H9 (cell line): ENCODE measurements at regions not wholly inside any gene's neighbourhood (a gene's known extent, or its start where the extent isn't known, plus 50 kb on each side); places are given as distances from the start of the nearest gene placed in this dataset.

Experiments used
- DNase-seq: peaks from one replicate; pipeline ENCODE4 v3.0.0-alpha.2; 2017
- H2AFZ ChIP-seq: one replicate; pipeline ENCODE4 v1.6.1; 2013; ENCODE audit warnings: mild to moderate bottlenecking, low read length, control low read depth, moderate library complexity
- H2AK5ac ChIP-seq: 2 replicates; pipeline ENCODE4 v1.6.1; 2013; ENCODE audit warnings: low read length, control low read depth, mixed read lengths; ENCODE audit not compliant: insufficient read length
- H2BK120ac ChIP-seq: one replicate; pipeline ENCODE4 v1.6.1; 2013; ENCODE audit warnings: low read depth, mild to moderate bottlenecking, low read length, control low read depth, inconsistent platforms; ENCODE audit not compliant: poor library complexity, severe bottlenecking
- H2BK12ac ChIP-seq: 2 replicates; pipeline ENCODE4 v1.6.1; 2013; ENCODE audit warnings: low read length, control low read depth, mixed read lengths, low read depth; ENCODE audit not compliant: insufficient read length
- H2BK15ac ChIP-seq: 2 replicates; pipeline ENCODE4 v1.6.1; 2013; ENCODE audit warnings: low read depth, low read length, control low read depth
- H2BK20ac ChIP-seq: one replicate; pipeline ENCODE4 v1.6.1; 2013; ENCODE audit warnings: low read depth, mild to moderate bottlenecking, low read length, control low read depth, inconsistent platforms; ENCODE audit not compliant: poor library complexity, severe bottlenecking
- H2BK5ac ChIP-seq: 2 replicates; pipeline ENCODE4 v1.6.1; 2013; ENCODE audit warnings: low read length, control low read depth, mixed read lengths; ENCODE audit not compliant: insufficient read length
- H3K14ac ChIP-seq: 2 replicates; pipeline ENCODE4 v1.6.1; 2013; ENCODE audit warnings: low read length, control low read depth; ENCODE audit not compliant: insufficient read depth
- H3K18ac ChIP-seq: 2 replicates; pipeline ENCODE4 v1.6.1; 2013; ENCODE audit warnings: low read depth, mild to moderate bottlenecking, mixed read lengths, low read length, control low read depth; ENCODE audit not compliant: insufficient read length
- H3K23ac ChIP-seq: 2 replicates; pipeline ENCODE4 v1.6.1; 2013; ENCODE audit warnings: low read length, control low read depth, mixed read lengths, low read depth; ENCODE audit not compliant: insufficient read length
- H3K23me2 ChIP-seq: 2 replicates; pipeline ENCODE4 v1.6.1; 2013; ENCODE audit warnings: low read depth, mild to moderate bottlenecking, mixed read lengths, low read length, control low read depth; ENCODE audit not compliant: insufficient read length, poor library complexity, severe bottlenecking
- H3K27ac ChIP-seq: 2 replicates; pipeline ENCODE4 v1.5.1; 2013; ENCODE audit warnings: low read length, control low read depth, mixed read lengths, low read depth; ENCODE audit not compliant: insufficient read length
- H3K27me3 ChIP-seq: 2 replicates; pipeline ENCODE4 v1.6.1; 2013; ENCODE audit warnings: low read length, control low read depth, inconsistent platforms; ENCODE audit not compliant: insufficient read depth
- H3K4ac ChIP-seq: 2 replicates; pipeline ENCODE4 v1.6.1; 2013; ENCODE audit warnings: low read depth, mild to moderate bottlenecking, control low read depth, inconsistent platforms, low read length, moderate library complexity
- H3K4me1 ChIP-seq: 2 replicates; pipeline ENCODE4 v1.6.1; 2013; ENCODE audit warnings: low read length, control low read depth, inconsistent platforms; ENCODE audit not compliant: insufficient read depth
- H3K4me2 ChIP-seq: 2 replicates; pipeline ENCODE4 v1.6.1; 2013; ENCODE audit warnings: low read length, control low read depth, mixed read lengths; ENCODE audit not compliant: insufficient read length, insufficient read depth
- H3K56ac ChIP-seq: 2 replicates; pipeline ENCODE4 v1.6.1; 2013; ENCODE audit warnings: low read depth, mild to moderate bottlenecking, mixed read lengths, low read length, control low read depth; ENCODE audit not compliant: insufficient read length
- H3K79me1 ChIP-seq: 2 replicates; pipeline ENCODE4 v1.6.1; 2013; ENCODE audit warnings: low read depth, mild to moderate bottlenecking, moderate library complexity, low read length, control low read depth, inconsistent platforms; ENCODE audit not compliant: insufficient read depth, poor library complexity, severe bottlenecking
- H3K79me2 ChIP-seq: 2 replicates; pipeline ENCODE4 v1.6.1; 2013; ENCODE audit warnings: low read length, control low read depth, inconsistent platforms; ENCODE audit not compliant: insufficient read depth
- H3K9ac ChIP-seq: 2 replicates; pipeline ENCODE4 v1.6.1; 2013; ENCODE audit warnings: low read length, control low read depth, mixed read lengths; ENCODE audit not compliant: insufficient read length; ENCODE audit errors: extremely low read depth
- H3K9me3 ChIP-seq: one replicate; pipeline ENCODE4 v1.6.1; 2013; ENCODE audit warnings: low read depth, low read length, inconsistent platforms; ENCODE audit not compliant: control insufficient read depth
- H3T11ph ChIP-seq: one replicate; pipeline ENCODE4 v1.6.1; 2013; ENCODE audit warnings: mild to moderate bottlenecking, low read length, control low read depth, inconsistent platforms
- H4K20me1 ChIP-seq: one replicate; pipeline ENCODE4 v1.6.1; 2013; ENCODE audit not compliant: control insufficient read depth, insufficient read length, insufficient read depth
- H4K5ac ChIP-seq: 2 replicates; pipeline ENCODE4 v1.6.1; 2013; ENCODE audit warnings: low read depth, mild to moderate bottlenecking, mixed read lengths, low read length, control low read depth; ENCODE audit not compliant: insufficient read length
- H4K8ac ChIP-seq: replicated peaks from 2 replicates; pipeline ENCODE4 v1.6.1; 2013; ENCODE audit warnings: low read length, control low read depth, mixed read lengths, low read depth; ENCODE audit not compliant: insufficient read length
- H4K91ac ChIP-seq: 2 replicates; pipeline ENCODE4 v1.6.1; 2013; ENCODE audit warnings: low read depth, mild to moderate bottlenecking, moderate library complexity, mixed read lengths, low read length, control low read depth; ENCODE audit not compliant: insufficient read length
- H3K27ac Mint-ChIP-seq, 3 experiments: 2 replicates in 2 of 3; 3 replicates in 1 of 3; pipeline ENCODE4 v1.8.0; 2020 to 2021; ENCODE audit warnings: mixed read lengths in 3 of 3, mild to moderate bottlenecking in 1 of 3, moderate library complexity in 1 of 3
- H3K27me3 Mint-ChIP-seq: 2 replicates; pipeline ENCODE4 v1.8.0; 2021; ENCODE audit warnings: low read depth, mild to moderate bottlenecking, moderate library complexity, mixed read lengths
- H3K36me3 Mint-ChIP-seq, 3 experiments: 2 replicates in 2 of 3; 3 replicates in 1 of 3; pipeline ENCODE4 v1.8.0; 2020 to 2021; ENCODE audit warnings: low read depth in 3 of 3, mixed read lengths in 3 of 3; ENCODE audit not compliant: insufficient read depth in 1 of 3
- H3K4me1 Mint-ChIP-seq, 2 experiments: 2 replicates each; pipeline ENCODE4 v1.8.0; 2020; ENCODE audit warnings: mixed read lengths in 2 of 2
- H3K4me3 Mint-ChIP-seq, 2 experiments: 2 replicates in 1 of 2; 3 replicates in 1 of 2; pipeline ENCODE4 v1.8.0; 2020 to 2021; ENCODE audit warnings: mild to moderate bottlenecking in 2 of 2, mixed read lengths in 2 of 2, moderate library complexity in 1 of 2
- H3K9me3 Mint-ChIP-seq, 2 experiments: 2 replicates in 1 of 2; 3 replicates in 1 of 2; pipeline ENCODE4 v1.8.0; 2020; ENCODE audit warnings: mild to moderate bottlenecking in 2 of 2, mixed read lengths in 2 of 2, moderate library complexity in 1 of 2
- CTCF ChIP-seq: fragments of 200-600 bp; sonication (generic); conservative IDR thresholded peaks from 3 replicates; pipeline ENCODE4 v1.8.0; 2021; ENCODE audit warnings: antibody characterized with exemption, mild to moderate bottlenecking
- WGBS: extraction: QIAGEN DNeasy Blood & Tissue Kit; methylation state at CpG from one replicate; pipeline ENCODE4 v1.1.7; 2013; ENCODE audit warnings: missing lambda C conversion rate, low lambda C conversion rate, mixed read lengths; ENCODE audit not compliant: insufficient read length; ENCODE audit errors: extremely low coverage; 5-methylcytosine and 5-hydroxymethylcytosine counted together

DNA sequence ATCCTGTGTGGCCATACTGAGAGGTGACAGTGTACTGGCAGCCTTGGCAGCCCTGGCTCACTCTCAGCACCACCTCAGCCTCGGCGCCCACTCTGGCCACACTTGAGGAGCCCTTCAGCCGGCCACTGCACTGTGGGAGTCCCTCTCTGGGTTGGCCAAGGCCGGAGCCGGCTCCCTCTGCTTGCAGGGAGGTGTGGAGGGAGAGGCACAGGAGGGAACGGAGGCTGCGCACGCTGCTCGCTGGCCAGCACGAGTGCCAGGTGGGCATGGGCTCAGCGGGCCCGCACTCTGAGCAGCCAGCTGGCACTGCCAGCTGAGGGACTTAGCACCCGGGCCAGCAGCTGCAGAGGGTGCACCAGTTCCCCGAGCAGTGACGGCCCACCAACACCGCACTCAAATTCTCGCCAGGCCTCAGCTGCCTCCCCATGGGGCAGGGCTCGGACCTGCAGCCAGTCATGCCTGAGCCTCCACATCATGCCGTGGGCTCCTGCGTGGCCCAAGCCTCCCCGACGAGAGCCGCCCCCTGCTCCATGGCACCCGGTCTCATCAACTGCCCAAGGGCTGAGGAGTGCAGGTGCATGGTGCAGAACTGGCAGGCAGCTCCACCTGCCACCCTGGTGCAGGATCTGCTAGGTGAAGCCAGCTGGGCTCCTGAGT is 184.4 kb upstream of the TOX3 start:
- H2AK5ac ChIP-seq = no peak overlapping the region
- H3K4me1 Mint-ChIP-seq = peaks cover 4 to 13% of the 10 kb centered on the region in 2 experiments; a peak in 3 of 4 replicates
- H3K18ac ChIP-seq = no peak overlapping the region
- peaks cover 13 to 45% (median 31%) of the 10 kb centered on the region in 3 experiments for H3K36me3 Mint-ChIP-seq
- H3K4me3 Mint-ChIP-seq = no peak overlapping the region
- H3K23ac ChIP-seq = no peak overlapping the region
- H3K79me1 ChIP-seq = no peaks in the 10 kb centered on the region
- no peak overlapping the region for H4K8ac ChIP-seq
- peaks cover 35 to 42% of the 10 kb centered on the region in 2 experiments for H3K9me3 Mint-ChIP-seq
- H3K27me3 ChIP-seq = no peaks in the 10 kb centered on the region
- no peaks in the 10 kb centered on the region for H3K79me2 ChIP-seq
- peaks cover 12% of the 10 kb centered on the region for H3K9me3 ChIP-seq
- no peaks in the 10 kb centered on the region for H4K20me1 ChIP-seq
- H2BK120ac ChIP-seq = no peak overlapping the region
- H3K27me3 Mint-ChIP-seq = no peaks in the 10 kb centered on the region
- H2BK20ac ChIP-seq = no peak overlapping the region
- no peak overlapping the region for H3T11ph ChIP-seq
- H2BK12ac ChIP-seq = no peak overlapping the region
- no peak overlapping the region for H3K27ac Mint-ChIP-seq
- H3K4ac ChIP-seq = no peak overlapping the region
- no peak overlapping the region for H3K9ac ChIP-seq
- H2BK5ac ChIP-seq = no peak overlapping the region
- no peak overlapping the region for H4K91ac ChIP-seq
- TF ChIP-seq CTCF = no peak
- H4K5ac ChIP-seq = no peak overlapping the region
- H3K14ac ChIP-seq = no peak overlapping the region
- no peaks in the 10 kb centered on the region; the same call in 1 of the 2 replicates for H3K4me1 ChIP-seq
- no peak overlapping the region for H2AFZ ChIP-seq
- no peak overlapping the region for H2BK15ac ChIP-seq
- WGBS = no CpG with 5 or more reads among the region's 24 CpGs
- H3K23me2 ChIP-seq = no peaks in the 10 kb centered on the region
- H3K27ac ChIP-seq = no peak overlapping the region
- H3K4me2 ChIP-seq = no peak overlapping the region
- no peak for DNase-seq
- no peak overlapping the region for H3K56ac ChIP-seq
